ENCODE measurements at regions not wholly inside any gene's neighbourhood (a gene's known extent, or its start where the extent isn't known, plus 50 kb on each side); places are given as distances from the start of the nearest gene placed in this dataset.

GRCh38 chr4:136056748-136057147 lies 1475.5 kb downstream of the PCDH18 start:
- TF ChIP-seq CTCF (IDR thresholded peaks at IDR 0.05 in 4 of 5, conservative IDR thresholded peaks at IDR 0.05 in 1 of 5) (no peak), POLR2A (IDR thresholded peaks at IDR 0.05) (no peak)
